ENCODE measurements at regions not wholly inside any gene's neighbourhood (a gene's known extent, or its start where the extent isn't known, plus 50 kb on each side); places are given as distances from the start of the nearest gene placed in this dataset.

DNA sequence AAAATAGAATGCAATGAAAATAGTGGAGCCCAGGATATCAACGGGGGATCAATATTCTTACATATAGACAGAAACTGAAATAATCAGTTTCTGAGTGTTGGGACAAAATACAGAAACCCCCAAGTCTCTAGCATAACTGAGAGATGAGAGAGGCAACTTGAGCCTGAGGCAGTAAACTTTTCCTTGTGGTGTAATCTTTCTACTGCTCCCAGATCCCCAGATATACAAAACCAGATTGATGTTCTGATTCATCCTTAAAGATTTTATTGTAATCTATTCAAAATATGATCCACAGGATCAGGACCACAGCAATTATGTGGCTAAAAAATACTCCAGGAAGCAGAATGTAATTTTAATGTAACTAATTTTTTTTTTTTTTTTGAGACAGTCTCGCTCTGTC, 2282.6 kb downstream of the ARAP2 start:
- TF ChIP-seq CTCF (conservative IDR thresholded peaks at IDR 0.05; ENCODE audit: low read length), result no peak
- TF ChIP-seq EZH2phosphoT487 (IDR thresholded peaks at IDR 0.05; ENCODE audit: borderline replicate concordance, low read depth, low read length), result no peak
